ENCODE measurements at regions not wholly inside any gene's neighbourhood (a gene's known extent, or its start where the extent isn't known, plus 50 kb on each side); places are given as distances from the start of the nearest gene placed in this dataset.

DNA sequence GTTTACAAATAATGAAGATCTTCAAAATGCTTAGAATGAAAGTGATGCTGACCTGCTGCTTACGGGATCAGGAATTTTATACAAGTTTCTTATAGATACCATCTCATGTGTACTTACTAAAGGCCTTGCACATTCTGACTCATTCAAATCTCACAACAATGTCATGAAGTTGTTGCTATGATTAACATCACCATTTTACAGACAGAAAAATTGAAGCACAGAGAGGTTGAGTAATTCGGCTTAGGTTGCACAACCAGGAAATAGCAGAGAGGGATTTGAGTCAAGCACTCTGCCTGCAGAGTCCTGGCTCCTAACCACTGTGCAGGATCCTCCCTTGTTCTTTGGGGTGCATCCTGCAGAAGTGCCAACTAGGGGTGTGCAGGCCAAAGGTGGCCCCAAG, 471.9 kb downstream of the MIAT start:
- H2BK12ac ChIP-seq (ENCODE audit: low read length in 2 of 2) = no peak overlapping the region
- no peak overlapping the region for H3K18ac ChIP-seq (ENCODE audit: low read depth in 1 of 2, low read length in 2 of 2)
- no peaks in the 10 kb centered on the region for H3K9me3 ChIP-seq (ENCODE audit: control insufficient read depth, low read length)
- no peak overlapping the region for H3K14ac ChIP-seq (ENCODE audit: low read length in 2 of 2)
- DNase-seq = peak; percentile 69
- no peak overlapping the region for H2BK120ac ChIP-seq (ENCODE audit: low read depth, low read length)
- no peak overlapping the region for H4K8ac ChIP-seq (ENCODE audit: low read length)
- H3K23ac ChIP-seq (ENCODE audit: low read length in 2 of 2) = no peak overlapping the region
- H2BK5ac ChIP-seq (ENCODE audit: low read depth, low read length, poor library complexity, severe bottlenecking) = no peak overlapping the region
- no peak overlapping the region for H2BK15ac ChIP-seq (ENCODE audit: low read depth, poor library complexity, severe bottlenecking)
- H3K4ac ChIP-seq (ENCODE audit: low read depth in 1 of 2, low read length in 2 of 2) = peak overlapping the region in 1 of 2 experiments; percentile 48
- WGBS = 58% methylated on average over 2 of the region's 2 CpGs
- peaks cover 12% of the 10 kb centered on the region for H3K4me1 ChIP-seq (ENCODE audit: control insufficient read depth, insufficient read depth, low read depth, low read length)
- no peaks in the 10 kb centered on the region for H3K79me1 ChIP-seq (replicated peaks; ENCODE audit: low read length, poor library complexity, severe bottlenecking)
- no peak overlapping the region for H2AFZ ChIP-seq (ENCODE audit: low read depth, low read length)
- H2AK5ac ChIP-seq (ENCODE audit: low read length, severe bottlenecking) = no peak overlapping the region
- H4K91ac ChIP-seq (ENCODE audit: low read length) = no peak overlapping the region
- H3K36me3 ChIP-seq (ENCODE audit: control insufficient read depth in 1 of 2, insufficient read depth in 2 of 2, low read depth in 1 of 2, low read length in 2 of 2) = no peaks in the 10 kb centered on the region
- no peak overlapping the region for H3K4me2 ChIP-seq (ENCODE audit: low read length, poor library complexity, severe bottlenecking)
- H3K9ac ChIP-seq (ENCODE audit: low read length) = peak overlapping the region; percentile 12
- no peak overlapping the region for H3K4me3 ChIP-seq (ENCODE audit: insufficient read depth in 1 of 2, low read depth in 1 of 2, low read length in 2 of 2)
- no peak overlapping the region for H3K27ac ChIP-seq (ENCODE audit: low read length, poor library complexity, severe bottlenecking)
- H3K27me3 ChIP-seq (ENCODE audit: control insufficient read depth in 1 of 2, insufficient read depth in 1 of 2, low read length in 2 of 2) = peaks cover 0 to 23% of the 10 kb centered on the region in 2 experiments

DNA sequence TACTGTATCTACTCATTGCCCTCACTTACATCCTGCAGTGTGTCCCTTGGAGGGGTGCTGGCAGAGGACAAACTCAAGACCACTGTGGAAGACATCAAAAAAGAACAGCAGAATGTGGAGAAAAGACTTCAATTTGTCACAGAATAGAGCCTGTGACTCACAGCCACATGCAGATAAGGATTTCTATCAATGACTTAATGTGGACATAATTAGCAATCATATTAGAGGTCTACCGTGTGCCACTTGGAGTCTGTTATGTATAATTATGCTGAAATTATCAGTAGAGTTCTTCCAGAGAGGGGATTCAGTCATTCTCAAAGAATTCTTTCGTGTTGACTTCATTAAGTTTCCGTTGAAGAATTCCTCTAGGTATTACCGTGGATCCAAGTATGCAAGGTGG, 473.5 kb downstream of the MIAT start:
- Histone ChIP-seq H3K27ac (ENCODE audit: low read length, poor library complexity, severe bottlenecking) (no peak overlapping the region), H2BK120ac (ENCODE audit: low read depth, low read length) (no peak overlapping the region), H3K4me2 (ENCODE audit: low read length, poor library complexity, severe bottlenecking) (no peak overlapping the region), H4K8ac (ENCODE audit: low read length) (no peak overlapping the region), H2AFZ (ENCODE audit: low read depth, low read length) (no peak overlapping the region), H2BK12ac (ENCODE audit: low read length in 2 of 2) (no peak overlapping the region), H2BK5ac (ENCODE audit: low read depth, low read length, poor library complexity, severe bottlenecking) (no peak overlapping the region), H3K4me3 (ENCODE audit: insufficient read depth in 1 of 2, low read depth in 1 of 2, low read length in 2 of 2) (no peak overlapping the region), H3K23ac (ENCODE audit: low read length in 2 of 2) (no peak overlapping the region), H3K4me1 (ENCODE audit: control insufficient read depth, insufficient read depth, low read depth, low read length) (peaks cover 16% of the 10 kb centered on the region), H3K9me3 (ENCODE audit: control insufficient read depth, low read length) (peaks cover under 1% of the 10 kb centered on the region), H2AK5ac (ENCODE audit: low read length, severe bottlenecking) (no peak overlapping the region), H3K4ac (ENCODE audit: low read depth in 1 of 2, low read length in 2 of 2) (no peak overlapping the region), H3K18ac (ENCODE audit: low read depth in 1 of 2, low read length in 2 of 2) (no peak overlapping the region), H2BK15ac (ENCODE audit: low read depth, poor library complexity, severe bottlenecking) (no peak overlapping the region), H3K14ac (ENCODE audit: low read length in 2 of 2) (no peak overlapping the region), H3K79me1 (replicated peaks; ENCODE audit: low read length, poor library complexity, severe bottlenecking) (no peaks in the 10 kb centered on the region), H3K9ac (ENCODE audit: low read length) (no peak overlapping the region), H3K36me3 (ENCODE audit: control insufficient read depth in 1 of 2, insufficient read depth in 2 of 2, low read depth in 1 of 2, low read length in 2 of 2) (no peaks in the 10 kb centered on the region), H3K27me3 (ENCODE audit: control insufficient read depth in 1 of 2, insufficient read depth in 1 of 2, low read length in 2 of 2) (peaks cover 0 to 18% of the 10 kb centered on the region in 2 experiments), H4K91ac (ENCODE audit: low read length) (no peak overlapping the region)
- 24% methylated on average over 4 of the region's 4 CpGs for WGBS
- DNase-seq = peak; percentile 68

DNA sequence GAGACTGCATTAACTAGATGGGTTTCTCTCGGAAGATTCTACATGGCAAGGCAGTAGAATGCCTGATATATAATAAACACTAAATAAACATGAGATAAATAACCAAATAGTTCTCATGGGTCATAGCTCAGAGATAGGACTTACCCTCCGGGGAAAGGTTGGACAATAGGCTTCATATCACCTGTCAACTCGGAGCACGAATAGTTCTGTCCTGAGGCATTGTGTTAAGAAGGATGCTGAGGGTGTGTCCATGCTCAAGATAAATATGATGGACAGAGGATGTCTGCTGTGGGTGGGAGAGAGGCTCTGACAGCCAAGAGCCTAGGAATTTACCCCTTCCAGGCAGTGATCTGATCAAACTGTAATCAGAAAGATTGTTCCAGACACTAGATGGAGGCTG, 474.0 kb downstream of the MIAT start:
- no peak overlapping the region for H3K27ac ChIP-seq (ENCODE audit: low read length, poor library complexity, severe bottlenecking)
- peak overlapping the region; percentile 3 for H2AK5ac ChIP-seq (ENCODE audit: low read length, severe bottlenecking)
- H2BK12ac ChIP-seq (ENCODE audit: low read length in 2 of 2) = peak overlapping the region in 1 of 2 experiments; percentile 47
- WGBS = 71% methylated on average over 3 of the region's 4 CpGs
- H2BK120ac ChIP-seq (ENCODE audit: low read depth, low read length) = no peak overlapping the region
- no peak overlapping the region for H3K23ac ChIP-seq (ENCODE audit: low read length in 2 of 2)
- no peak overlapping the region for H3K14ac ChIP-seq (ENCODE audit: low read length in 2 of 2)
- no peak overlapping the region for H2AFZ ChIP-seq (ENCODE audit: low read depth, low read length)
- no peak overlapping the region for H2BK15ac ChIP-seq (ENCODE audit: low read depth, poor library complexity, severe bottlenecking)
- no peak overlapping the region for H4K8ac ChIP-seq (ENCODE audit: low read length)
- no peak overlapping the region for H3K9ac ChIP-seq (ENCODE audit: low read length)
- peaks cover 5% of the 10 kb centered on the region for H3K9me3 ChIP-seq (ENCODE audit: control insufficient read depth, low read length)
- H3K79me1 ChIP-seq (replicated peaks; ENCODE audit: low read length, poor library complexity, severe bottlenecking) = no peaks in the 10 kb centered on the region
- H3K4me3 ChIP-seq (ENCODE audit: insufficient read depth in 1 of 2, low read depth in 1 of 2, low read length in 2 of 2) = no peak overlapping the region
- H3K18ac ChIP-seq (ENCODE audit: low read depth in 1 of 2, low read length in 2 of 2) = no peak overlapping the region
- peaks cover 0 to 20% of the 10 kb centered on the region in 2 experiments for H3K27me3 ChIP-seq (ENCODE audit: control insufficient read depth in 1 of 2, insufficient read depth in 1 of 2, low read length in 2 of 2)
- no peak overlapping the region for H3K4me2 ChIP-seq (ENCODE audit: low read length, poor library complexity, severe bottlenecking)
- no peaks in the 10 kb centered on the region for H3K36me3 ChIP-seq (ENCODE audit: control insufficient read depth in 1 of 2, insufficient read depth in 2 of 2, low read depth in 1 of 2, low read length in 2 of 2)
- H3K4ac ChIP-seq (ENCODE audit: low read depth in 1 of 2, low read length in 2 of 2) = no peak overlapping the region
- peaks cover 17% of the 10 kb centered on the region for H3K4me1 ChIP-seq (ENCODE audit: control insufficient read depth, insufficient read depth, low read depth, low read length)
- no peak overlapping the region for H2BK5ac ChIP-seq (ENCODE audit: low read depth, low read length, poor library complexity, severe bottlenecking)
- no peak for DNase-seq
- no peak overlapping the region for H4K91ac ChIP-seq (ENCODE audit: low read length)

DNA sequence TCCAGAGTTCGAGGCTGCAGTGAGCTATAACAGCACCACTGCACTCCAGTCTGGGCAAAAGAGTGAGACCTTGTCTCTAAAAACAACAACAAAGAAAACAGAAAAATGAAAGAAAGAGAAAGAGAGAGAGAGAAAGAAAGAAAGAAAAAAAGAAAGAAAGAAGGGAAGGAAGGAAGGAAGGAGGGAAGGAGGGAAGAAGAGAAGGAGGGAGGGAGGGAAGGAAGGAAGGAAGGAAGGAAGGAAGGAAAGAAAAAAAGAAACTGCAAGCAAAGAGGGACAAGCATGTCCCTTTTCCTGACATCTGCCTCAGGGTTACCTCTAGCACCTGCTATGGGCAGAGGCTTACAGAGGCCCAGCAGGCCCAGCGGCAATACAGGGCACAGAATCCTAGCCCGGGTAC, 475.0 kb downstream of the MIAT start:
- Histone ChIP-seq H3K23ac (ENCODE audit: low read length in 2 of 2) (peak overlapping the region in 1 of 2 experiments; percentile 47), H3K4me2 (ENCODE audit: low read length, poor library complexity, severe bottlenecking) (no peak overlapping the region), H3K14ac (ENCODE audit: low read length in 2 of 2) (no peak overlapping the region), H4K8ac (ENCODE audit: low read length) (no peak overlapping the region), H3K4me3 (ENCODE audit: insufficient read depth in 1 of 2, low read depth in 1 of 2, low read length in 2 of 2) (no peak overlapping the region), H2BK12ac (ENCODE audit: low read length in 2 of 2) (peak overlapping the region in 1 of 2 experiments; percentile 77), H4K91ac (ENCODE audit: low read length) (no peak overlapping the region), H2BK5ac (ENCODE audit: low read depth, low read length, poor library complexity, severe bottlenecking) (no peak overlapping the region), H2BK120ac (ENCODE audit: low read depth, low read length) (no peak overlapping the region), H3K9ac (ENCODE audit: low read length) (no peak overlapping the region), H2AFZ (ENCODE audit: low read depth, low read length) (no peak overlapping the region), H3K9me3 (ENCODE audit: control insufficient read depth, low read length) (peaks cover 12% of the 10 kb centered on the region), H2BK15ac (ENCODE audit: low read depth, poor library complexity, severe bottlenecking) (no peak overlapping the region), H3K4ac (ENCODE audit: low read depth in 1 of 2, low read length in 2 of 2) (peak overlapping the region in 1 of 2 experiments; percentile 63), H3K79me1 (replicated peaks; ENCODE audit: low read length, poor library complexity, severe bottlenecking) (no peaks in the 10 kb centered on the region), H2AK5ac (ENCODE audit: low read length, severe bottlenecking) (peak overlapping the region; percentile 46), H3K36me3 (ENCODE audit: control insufficient read depth in 1 of 2, insufficient read depth in 2 of 2, low read depth in 1 of 2, low read length in 2 of 2) (no peaks in the 10 kb centered on the region), H3K4me1 (ENCODE audit: control insufficient read depth, insufficient read depth, low read depth, low read length) (peaks cover 17% of the 10 kb centered on the region), H3K18ac (ENCODE audit: low read depth in 1 of 2, low read length in 2 of 2) (peak overlapping the region in 1 of 2 experiments; percentile 5), H3K27ac (ENCODE audit: low read length, poor library complexity, severe bottlenecking) (no peak overlapping the region), H3K27me3 (ENCODE audit: control insufficient read depth in 1 of 2, insufficient read depth in 1 of 2, low read length in 2 of 2) (peaks cover 0 to 20% of the 10 kb centered on the region in 2 experiments)
- WGBS = 91% methylated on average over 3 of the region's 3 CpGs
- no peak for DNase-seq
